ENCODE measurements at regions not wholly inside any gene's neighbourhood (a gene's known extent, or its start where the extent isn't known, plus 50 kb on each side); places are given as distances from the start of the nearest gene placed in this dataset.

DNA sequence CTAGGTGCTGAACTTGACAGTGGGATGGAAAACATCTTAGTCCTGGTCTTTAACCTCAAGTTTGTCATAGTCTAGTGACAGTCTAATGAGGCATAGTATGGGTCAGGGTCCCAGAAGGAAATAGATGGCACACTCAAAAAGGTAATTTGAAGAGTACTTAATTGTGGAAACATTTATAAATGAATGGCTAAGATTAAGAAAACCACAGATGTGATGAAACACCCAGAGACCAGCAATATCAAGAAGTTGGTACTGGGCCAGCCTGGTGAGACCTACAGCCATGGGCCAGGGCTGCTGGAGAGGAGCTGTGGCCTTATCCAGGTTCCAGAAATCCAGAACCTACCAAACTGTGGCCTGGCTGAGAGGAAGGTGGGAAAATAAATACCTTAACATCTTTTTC, 93.5 kb upstream of the ATG10 start:
- TF ChIP-seq, protein P1, sequence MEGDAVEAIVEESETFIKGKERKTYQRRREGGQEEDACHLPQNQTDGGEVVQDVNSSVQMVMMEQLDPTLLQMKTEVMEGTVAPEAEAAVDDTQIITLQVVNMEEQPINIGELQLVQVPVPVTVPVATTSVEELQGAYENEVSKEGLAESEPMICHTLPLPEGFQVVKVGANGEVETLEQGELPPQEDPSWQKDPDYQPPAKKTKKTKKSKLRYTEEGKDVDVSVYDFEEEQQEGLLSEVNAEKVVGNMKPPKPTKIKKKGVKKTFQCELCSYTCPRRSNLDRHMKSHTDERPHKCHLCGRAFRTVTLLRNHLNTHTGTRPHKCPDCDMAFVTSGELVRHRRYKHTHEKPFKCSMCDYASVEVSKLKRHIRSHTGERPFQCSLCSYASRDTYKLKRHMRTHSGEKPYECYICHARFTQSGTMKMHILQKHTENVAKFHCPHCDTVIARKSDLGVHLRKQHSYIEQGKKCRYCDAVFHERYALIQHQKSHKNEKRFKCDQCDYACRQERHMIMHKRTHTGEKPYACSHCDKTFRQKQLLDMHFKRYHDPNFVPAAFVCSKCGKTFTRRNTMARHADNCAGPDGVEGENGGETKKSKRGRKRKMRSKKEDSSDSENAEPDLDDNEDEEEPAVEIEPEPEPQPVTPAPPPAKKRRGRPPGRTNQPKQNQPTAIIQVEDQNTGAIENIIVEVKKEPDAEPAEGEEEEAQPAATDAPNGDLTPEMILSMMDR (IDR thresholded peaks at IDR 0.05): no peak
- no peak for TF ChIP-seq POLR2A (IDR thresholded peaks at IDR 0.05)

Data from testis (tissue), 2 donors.